GM12872 (cell line): ENCODE measurements at regions not wholly inside any gene's neighbourhood (a gene's known extent, or its start where the extent isn't known, plus 50 kb on each side); places are given as distances from the start of the nearest gene placed in this dataset.

ENCODE experiments used
- CTCF ChIP-seq: IDR thresholded peaks from 3 replicates; pipeline ENCODE4 v1.5.1; 2011; ENCODE audit warnings: low read depth, mild to moderate bottlenecking, low read length, moderate library complexity; ENCODE audit not compliant: insufficient read depth

- TF ChIP-seq CTCF, result no peak
Measured at GRCh38 chr12:60834806-60835205, 1239.0 kb downstream of the SLC16A7 start.

GRCh38 chr12:60836651-60837050 is 1240.8 kb downstream of the SLC16A7 start:
- no peak for TF ChIP-seq CTCF

- TF ChIP-seq CTCF, result no peak
Measured at GRCh38 chr12:60842181-60842580, 1246.4 kb downstream of the SLC16A7 start.

- TF ChIP-seq CTCF, result no peak
Measured at GRCh38 chr12:60844101-60844500, 1248.3 kb downstream of the SLC16A7 start.

GRCh38 chr12:60844875-60845274 is 1249.0 kb downstream of the SLC16A7 start:
- TF ChIP-seq CTCF, result no peak

- TF ChIP-seq CTCF, result no peak
Measured at GRCh38 chr12:60845696-60846095, 1249.9 kb downstream of the SLC16A7 start.

GRCh38 chr12:60847281-60847680 is 1251.5 kb downstream of the SLC16A7 start:
- no peak for TF ChIP-seq CTCF

GRCh38 chr12:60849723-60850122 is 1253.9 kb downstream of the SLC16A7 start:
- no peak for TF ChIP-seq CTCF
